Endodermal cell (in vitro differentiated cells): ENCODE measurements at regions not wholly inside any gene's neighbourhood (a gene's known extent, or its start where the extent isn't known, plus 50 kb on each side); places are given as distances from the start of the nearest gene placed in this dataset.

Source experiments
- DNase-seq: peaks from one replicate; pipeline ENCODE4 v3.0.0-alpha.2; 2017
- H3K27ac ChIP-seq: 2 replicates; pipeline ENCODE4 v1.5.1; 2013; ENCODE audit warnings: mild to moderate bottlenecking, low read depth, low read length, moderate library complexity
- H3K27me3 ChIP-seq: 2 replicates; pipeline ENCODE4 v1.6.1; 2013; ENCODE audit warnings: mild to moderate bottlenecking, low read length, moderate library complexity; ENCODE audit not compliant: insufficient read depth, control insufficient read depth, poor library complexity, severe bottlenecking
- H3K36me3 ChIP-seq: 2 replicates; pipeline ENCODE4 v1.7.0; 2013; ENCODE audit warnings: mild to moderate bottlenecking, low read length, moderate library complexity; ENCODE audit not compliant: control insufficient read depth, insufficient read depth
- H3K4me1 ChIP-seq: one replicate; pipeline ENCODE4 v1.7.0; 2013; ENCODE audit warnings: low read length; ENCODE audit not compliant: control insufficient read depth, insufficient read depth
- H3K4me3 ChIP-seq: 2 replicates; pipeline ENCODE4 v1.5.1; 2013; ENCODE audit warnings: mild to moderate bottlenecking, low read length, moderate library complexity
- H3K9ac ChIP-seq: 2 replicates; pipeline ENCODE4 v1.6.1; 2013; ENCODE audit warnings: mild to moderate bottlenecking, low read length, moderate library complexity; ENCODE audit not compliant: poor library complexity, severe bottlenecking; ENCODE audit errors: extremely low read depth
- H3K9me3 ChIP-seq: 2 replicates; pipeline ENCODE4 v1.6.1; 2013; ENCODE audit warnings: mild to moderate bottlenecking, low read length, moderate library complexity; ENCODE audit not compliant: control insufficient read depth
- H3K27ac Mint-ChIP-seq: 2 replicates; pipeline ENCODE4 v1.8.0; 2020; ENCODE audit warnings: mixed read lengths
- H3K27me3 Mint-ChIP-seq: 2 replicates; pipeline ENCODE4 v1.8.0; 2021; ENCODE audit warnings: mild to moderate bottlenecking, mixed read lengths; ENCODE audit not compliant: insufficient read depth
- H3K36me3 Mint-ChIP-seq: 2 replicates; pipeline ENCODE4 v1.8.0; 2020; ENCODE audit warnings: low read depth, mixed read lengths
- H3K4me1 Mint-ChIP-seq: 2 replicates; pipeline ENCODE4 v1.8.0; 2020; ENCODE audit warnings: mixed read lengths
- H3K4me3 Mint-ChIP-seq: 2 replicates; pipeline ENCODE4 v1.8.0; 2020; ENCODE audit warnings: mild to moderate bottlenecking, moderate library complexity, mixed read lengths
- H3K9me3 Mint-ChIP-seq: 2 replicates; pipeline ENCODE4 v1.8.0; 2020; ENCODE audit warnings: mild to moderate bottlenecking, mixed read lengths
- CTCF ChIP-seq: fragments of 200-600 bp; sonication (generic); conservative IDR thresholded peaks from 2 replicates; pipeline ENCODE4 v1.5.0; 2021; ENCODE audit warnings: antibody characterized with exemption, mild to moderate bottlenecking
- WGBS, 2 experiments: methylation state at CpG; one replicate each; pipeline versions ENCODE4 v1.1.5 to v1.1.7; 2013; ENCODE audit warnings: missing lambda C conversion rate in 2 of 2, mixed read lengths in 1 of 2; ENCODE audit not compliant: insufficient coverage in 1 of 2, insufficient read length in 1 of 2; 5-methylcytosine and 5-hydroxymethylcytosine counted together

- Mint-ChIP-seq H3K36me3 (no peaks in the 10 kb centered on the region), H3K27ac (no peak overlapping the region), H3K4me1 (peaks cover 40% of the 10 kb centered on the region), H3K27me3 (no peaks in the 10 kb centered on the region), H3K9me3 (peaks cover 5% of the 10 kb centered on the region), H3K4me3 (no peak overlapping the region)
- no peak overlapping the region for H3K4me3 ChIP-seq
- H3K4me1 ChIP-seq: peaks cover 18% of the 10 kb centered on the region
- no peak overlapping the region for H3K9ac ChIP-seq
- no peak for TF ChIP-seq CTCF
- 94 to 100% methylated on average over 4 to 5 of the region's 5 CpGs for WGBS, 2 experiments
- no peak overlapping the region for H3K27ac ChIP-seq
- no peaks in the 10 kb centered on the region for H3K9me3 ChIP-seq
- DNase-seq: peak; percentile 36
- H3K27me3 ChIP-seq: no peaks in the 10 kb centered on the region
- no peaks in the 10 kb centered on the region for H3K36me3 ChIP-seq
Measured at GRCh38 chr3:184656458-184656828, 55.4 kb downstream of the MAGEF1 start.

- no peaks in the 10 kb centered on the region for H3K27me3 Mint-ChIP-seq
- DNase-seq: no peak
- H3K27ac Mint-ChIP-seq: no peak overlapping the region
- Histone ChIP-seq H3K9me3 (no peaks in the 10 kb centered on the region), H3K4me1 (peaks cover 18% of the 10 kb centered on the region), H3K4me3 (no peak overlapping the region), H3K27me3 (no peaks in the 10 kb centered on the region), H3K36me3 (no peaks in the 10 kb centered on the region), H3K27ac (no peak overlapping the region), H3K9ac (no peak overlapping the region)
- H3K36me3 Mint-ChIP-seq: no peaks in the 10 kb centered on the region
- peaks cover 35% of the 10 kb centered on the region for H3K4me1 Mint-ChIP-seq
- no peak for TF ChIP-seq CTCF
- H3K9me3 Mint-ChIP-seq: peaks cover 5% of the 10 kb centered on the region
- no peak overlapping the region for H3K4me3 Mint-ChIP-seq
- 93 to 100% methylated on average over 2 of the region's 2 CpGs for WGBS, 2 experiments
Measured at GRCh38 chr3:184655597-184655996, 56.3 kb downstream of the MAGEF1 start.

GRCh38 chr3:184654375-184654774, 57.5 kb downstream of the MAGEF1 start:
- no peaks in the 10 kb centered on the region for H3K27me3 ChIP-seq
- H3K9ac ChIP-seq: no peak overlapping the region
- no peak for DNase-seq
- no peaks in the 10 kb centered on the region for H3K9me3 ChIP-seq
- no peak for TF ChIP-seq CTCF
- H3K27me3 Mint-ChIP-seq: peaks cover 2% of the 10 kb centered on the region
- H3K36me3 Mint-ChIP-seq: no peaks in the 10 kb centered on the region
- no peak overlapping the region for H3K27ac Mint-ChIP-seq
- H3K27ac ChIP-seq: no peak overlapping the region
- peaks cover 5% of the 10 kb centered on the region for H3K9me3 Mint-ChIP-seq
- H3K4me1 ChIP-seq: peaks cover 8% of the 10 kb centered on the region
- H3K4me1 Mint-ChIP-seq: peaks cover 23% of the 10 kb centered on the region
- H3K4me3 Mint-ChIP-seq: no peak overlapping the region
- no peak overlapping the region for H3K4me3 ChIP-seq
- H3K36me3 ChIP-seq: no peaks in the 10 kb centered on the region
